Ectodermal cell (in vitro differentiated cells): ENCODE measurements at regions not wholly inside any gene's neighbourhood (a gene's known extent, or its start where the extent isn't known, plus 50 kb on each side); places are given as distances from the start of the nearest gene placed in this dataset.

Experiments
- H3K27ac ChIP-seq: 2 replicates; pipeline ENCODE4 v1.7.0; 2013; ENCODE audit warnings: mild to moderate bottlenecking, low read depth, low read length; ENCODE audit not compliant: insufficient read depth, poor library complexity, severe bottlenecking
- H3K27me3 ChIP-seq: 2 replicates; pipeline ENCODE4 v1.7.0; 2013; ENCODE audit warnings: mild to moderate bottlenecking, low read length; ENCODE audit not compliant: insufficient read depth, control insufficient read depth, poor library complexity, severe bottlenecking
- H3K36me3 ChIP-seq: one replicate; pipeline ENCODE4 v1.7.0; 2013; ENCODE audit warnings: low read length; ENCODE audit not compliant: control insufficient read depth, insufficient read depth
- H3K4me1 ChIP-seq: one replicate; pipeline ENCODE4 v1.7.0; 2013; ENCODE audit warnings: low read length; ENCODE audit not compliant: control insufficient read depth, insufficient read depth
- H3K4me3 ChIP-seq: 2 replicates; pipeline ENCODE4 v1.7.0; 2013; ENCODE audit warnings: low read depth, low read length, control low read depth; ENCODE audit not compliant: insufficient read depth
- H3K9me3 ChIP-seq: 2 replicates; pipeline ENCODE4 v1.7.0; 2013; ENCODE audit warnings: mild to moderate bottlenecking, low read length, moderate library complexity; ENCODE audit not compliant: control insufficient read depth
- WGBS, 2 experiments: methylation state at CpG; one replicate each; pipeline ENCODE4 v1.1.7; 2013; ENCODE audit warnings: missing lambda C conversion rate in 2 of 2; 5-methylcytosine and 5-hydroxymethylcytosine counted together

- Histone ChIP-seq H3K27me3 (no peaks in the 10 kb centered on the region), H3K4me3 (no peak overlapping the region), H3K9me3 (no peaks in the 10 kb centered on the region), H3K27ac (no peak overlapping the region), H3K36me3 (no peaks in the 10 kb centered on the region), H3K4me1 (no peaks in the 10 kb centered on the region)
- 100% methylated on average over 1 of the region's 1 CpG; no CpG with 5 or more reads in 1 of the 2 experiments for WGBS, 2 experiments
Observed at GRCh38 chr2:76378140-76378539, 667.4 kb upstream of the GCFC2 start.

- 100% methylated on average over 1 of the region's 2 CpGs; no CpG with 5 or more reads in 1 of the 2 experiments for WGBS, 2 experiments
- Histone ChIP-seq H3K4me1 (no peaks in the 10 kb centered on the region), H3K4me3 (no peak overlapping the region), H3K36me3 (no peaks in the 10 kb centered on the region), H3K27ac (no peak overlapping the region), H3K27me3 (no peaks in the 10 kb centered on the region), H3K9me3 (no peaks in the 10 kb centered on the region)
Observed at GRCh38 chr2:76341439-76341838, 630.7 kb upstream of the GCFC2 start.

- Histone ChIP-seq H3K27ac (no peak overlapping the region), H3K36me3 (no peaks in the 10 kb centered on the region), H3K27me3 (no peaks in the 10 kb centered on the region), H3K9me3 (no peaks in the 10 kb centered on the region), H3K4me3 (no peak overlapping the region), H3K4me1 (no peaks in the 10 kb centered on the region)
- 93% methylated on average over 2 of the region's 2 CpGs for WGBS, 2 experiments
Observed at GRCh38 chr2:76332871-76333270, 622.2 kb upstream of the GCFC2 start.

GRCh38 chr2:76330865-76331264 lies 620.1 kb upstream of the GCFC2 start:
- no peaks in the 10 kb centered on the region for H3K4me1 ChIP-seq
- no peak overlapping the region for H3K4me3 ChIP-seq
- no peaks in the 10 kb centered on the region for H3K27me3 ChIP-seq
- H3K9me3 ChIP-seq: no peaks in the 10 kb centered on the region
- 95 to 96% methylated on average over 3 of the region's 3 CpGs for WGBS, 2 experiments
- no peaks in the 10 kb centered on the region for H3K36me3 ChIP-seq
- no peak overlapping the region for H3K27ac ChIP-seq

- H3K36me3 ChIP-seq: no peaks in the 10 kb centered on the region
- H3K9me3 ChIP-seq: no peaks in the 10 kb centered on the region
- WGBS, 2 experiments: 89 to 100% methylated on average over 1 of the region's 1 CpG
- no peak overlapping the region for H3K4me3 ChIP-seq
- H3K27me3 ChIP-seq: no peaks in the 10 kb centered on the region
- no peak overlapping the region for H3K27ac ChIP-seq
- no peaks in the 10 kb centered on the region for H3K4me1 ChIP-seq
Observed at GRCh38 chr2:76326636-76327035, 615.9 kb upstream of the GCFC2 start.

GRCh38 chr2:76323381-76323780 lies 612.7 kb upstream of the GCFC2 start:
- 96 to 97% methylated on average over 3 to 4 of the region's 4 CpGs for WGBS, 2 experiments
- Histone ChIP-seq H3K36me3 (no peaks in the 10 kb centered on the region), H3K9me3 (no peaks in the 10 kb centered on the region), H3K27ac (no peak overlapping the region), H3K27me3 (no peaks in the 10 kb centered on the region), H3K4me1 (no peaks in the 10 kb centered on the region), H3K4me3 (no peak overlapping the region)

GRCh38 chr2:76320716-76321115 lies 610.0 kb upstream of the GCFC2 start:
- Histone ChIP-seq H3K36me3 (no peaks in the 10 kb centered on the region), H3K4me1 (no peaks in the 10 kb centered on the region), H3K9me3 (no peaks in the 10 kb centered on the region), H3K27ac (no peak overlapping the region), H3K4me3 (no peak overlapping the region), H3K27me3 (no peaks in the 10 kb centered on the region)

GRCh38 chr2:76318848-76319360 lies 608.2 kb upstream of the GCFC2 start:
- Histone ChIP-seq H3K9me3 (no peaks in the 10 kb centered on the region), H3K4me3 (no peak overlapping the region), H3K27me3 (no peaks in the 10 kb centered on the region), H3K36me3 (no peaks in the 10 kb centered on the region), H3K4me1 (no peaks in the 10 kb centered on the region), H3K27ac (no peak overlapping the region)
- 86 to 100% methylated on average over 1 to 3 of the region's 4 CpGs for WGBS, 2 experiments

GRCh38 chr2:76316691-76317090 lies 606.0 kb upstream of the GCFC2 start:
- Histone ChIP-seq H3K9me3 (no peaks in the 10 kb centered on the region), H3K36me3 (no peaks in the 10 kb centered on the region), H3K27ac (no peak overlapping the region), H3K27me3 (no peaks in the 10 kb centered on the region), H3K4me3 (no peak overlapping the region), H3K4me1 (no peaks in the 10 kb centered on the region)
- 95% methylated on average over 6 of the region's 6 CpGs for WGBS, 2 experiments

GRCh38 chr2:76314271-76315020 lies 603.7 kb upstream of the GCFC2 start:
- no peak overlapping the region for H3K4me3 ChIP-seq
- H3K4me1 ChIP-seq: no peaks in the 10 kb centered on the region
- no peaks in the 10 kb centered on the region for H3K36me3 ChIP-seq
- H3K9me3 ChIP-seq: no peaks in the 10 kb centered on the region
- H3K27me3 ChIP-seq: no peaks in the 10 kb centered on the region
- H3K27ac ChIP-seq: no peak overlapping the region
- 93 to 96% methylated on average over 1 of the region's 3 CpGs for WGBS, 2 experiments
